ENCODE measurements at regions not wholly inside any gene's neighbourhood (a gene's known extent, or its start where the extent isn't known, plus 50 kb on each side); places are given as distances from the start of the nearest gene placed in this dataset.

- TF ChIP-seq CTCF (IDR thresholded peaks at IDR 0.05) (no peak), POLR2A (IDR thresholded peaks at IDR 0.05) (no peak), POLR2AphosphoS5 (IDR thresholded peaks at IDR 0.05) (no peak)
- H3K27ac ChIP-seq: no peak overlapping the region
- H3K4me1 ChIP-seq: no peaks in the 10 kb centered on the region
- H3K36me3 ChIP-seq: no peaks in the 10 kb centered on the region
- H3K27me3 ChIP-seq: peaks cover 0 to 53% of the 10 kb centered on the region in 2 donors
- peaks cover 0 to 6% of the 10 kb centered on the region in 2 donors for H3K9me3 ChIP-seq
- intact Hi-C loops (cut with DNase I; ENCODE audit: low total_unique reads): no loop called here
- no peak overlapping the region for H3K4me3 ChIP-seq
- DNase-seq (ENCODE audit: low spot score in 2 of 2): no peak
Measured at GRCh38 chr18:78859686-78860085, 119.9 kb upstream of the SALL3 start.

GRCh38 chr18:78860117-78860516 is 119.5 kb upstream of the SALL3 start:
- intact Hi-C loops (cut with DNase I; ENCODE audit: low total_unique reads): no loop called here
- Histone ChIP-seq H3K4me3 (no peak overlapping the region), H3K27ac (no peak overlapping the region), H3K9me3 (peaks cover 0 to 6% of the 10 kb centered on the region in 2 donors), H3K27me3 (peaks cover 0 to 53% of the 10 kb centered on the region in 2 donors), H3K4me1 (no peaks in the 10 kb centered on the region), H3K36me3 (no peaks in the 10 kb centered on the region)
- no peak for TF ChIP-seq POLR2A (IDR thresholded peaks at IDR 0.05)
- no peak for TF ChIP-seq POLR2AphosphoS5 (IDR thresholded peaks at IDR 0.05)
- no peak for TF ChIP-seq CTCF (IDR thresholded peaks at IDR 0.05)
- DNase-seq (ENCODE audit: low spot score in 2 of 2): no peak

GRCh38 chr18:78861116-78861515 is 118.5 kb upstream of the SALL3 start:
- intact Hi-C loops (cut with DNase I; ENCODE audit: low total_unique reads): no loop called here
- DNase-seq (ENCODE audit: low spot score in 2 of 2): no peak
- no peak overlapping the region for H3K4me3 ChIP-seq
- H3K27me3 ChIP-seq: peaks cover 0 to 53% of the 10 kb centered on the region in 2 donors
- H3K27ac ChIP-seq: no peak overlapping the region
- no peaks in the 10 kb centered on the region for H3K36me3 ChIP-seq
- TF ChIP-seq CTCF (IDR thresholded peaks at IDR 0.05) (no peak), POLR2AphosphoS5 (IDR thresholded peaks at IDR 0.05) (no peak), POLR2A (IDR thresholded peaks at IDR 0.05) (no peak)
- H3K9me3 ChIP-seq: peaks cover 0 to 4% of the 10 kb centered on the region in 2 donors
- H3K4me1 ChIP-seq: no peaks in the 10 kb centered on the region

GRCh38 chr18:78861706-78862105 is 117.9 kb upstream of the SALL3 start:
- Histone ChIP-seq H3K36me3 (no peaks in the 10 kb centered on the region), H3K27me3 (peaks cover 0 to 48% of the 10 kb centered on the region in 2 donors), H3K27ac (no peak overlapping the region), H3K4me1 (no peaks in the 10 kb centered on the region), H3K4me3 (no peak overlapping the region), H3K9me3 (no peaks in the 10 kb centered on the region)
- DNase-seq (ENCODE audit: low spot score in 2 of 2): no peak
- no peak for TF ChIP-seq POLR2A (IDR thresholded peaks at IDR 0.05)
- TF ChIP-seq POLR2AphosphoS5 (IDR thresholded peaks at IDR 0.05): no peak
- no peak for TF ChIP-seq CTCF (IDR thresholded peaks at IDR 0.05)
- intact Hi-C loops (cut with DNase I; ENCODE audit: low total_unique reads): no loop called here

- Histone ChIP-seq H3K4me1 (no peaks in the 10 kb centered on the region), H3K36me3 (no peaks in the 10 kb centered on the region), H3K9me3 (no peaks in the 10 kb centered on the region), H3K27ac (no peak overlapping the region), H3K4me3 (no peak overlapping the region), H3K27me3 (peaks cover 0 to 42% of the 10 kb centered on the region in 2 donors)
- no peak for DNase-seq (ENCODE audit: low spot score in 2 of 2)
- TF ChIP-seq POLR2AphosphoS5 (IDR thresholded peaks at IDR 0.05): no peak
- TF ChIP-seq CTCF (IDR thresholded peaks at IDR 0.05): no peak
- TF ChIP-seq POLR2A (IDR thresholded peaks at IDR 0.05): no peak
- intact Hi-C loops (cut with DNase I; ENCODE audit: low total_unique reads): no loop called here
Measured at GRCh38 chr18:78862395-78862794, 117.2 kb upstream of the SALL3 start.
